NCI-H1930 (cell line): ENCODE measurements at regions not wholly inside any gene's neighbourhood (a gene's known extent, or its start where the extent isn't known, plus 50 kb on each side); places are given as distances from the start of the nearest gene placed in this dataset.

Experiments used
- DNase-seq, 2 experiments: peaks; one replicate each; lab custom pipeline; 2025; lab: John Stamatoyannopoulos, UW

GRCh38 chr16:51665436-51665998 is 514.4 kb upstream of the SALL1 start:
- DNase-seq = peak in 1 of 2 experiments; percentile 10

GRCh38 chr16:51658531-51658930 is 507.5 kb upstream of the SALL1 start:
- no peak for DNase-seq

- DNase-seq = peak in 1 of 2 experiments; percentile 9
Measured at GRCh38 chr16:51657848-51658247, 506.8 kb upstream of the SALL1 start.

- DNase-seq = no peak
Measured at GRCh38 chr16:51655249-51655648, 504.2 kb upstream of the SALL1 start.

- DNase-seq = no peak
Measured at GRCh38 chr16:51651061-51651466, 500.0 kb upstream of the SALL1 start.

GRCh38 chr16:51649631-51650030 is 498.6 kb upstream of the SALL1 start:
- no peak for DNase-seq

- no peak for DNase-seq
Measured at GRCh38 chr16:51648526-51648925, 497.5 kb upstream of the SALL1 start.

- no peak for DNase-seq
Measured at GRCh38 chr16:51641191-51641765, 490.2 kb upstream of the SALL1 start.

GRCh38 chr16:51640196-51640595 is 489.1 kb upstream of the SALL1 start:
- DNase-seq = no peak

GRCh38 chr16:51638339-51639135 is 487.5 kb upstream of the SALL1 start:
- DNase-seq = no peak

GRCh38 chr16:51637770-51638094 is 486.7 kb upstream of the SALL1 start:
- no peak for DNase-seq

- no peak for DNase-seq
Measured at GRCh38 chr16:51636920-51637769, 486.1 kb upstream of the SALL1 start.

GRCh38 chr16:51635181-51635580 is 484.1 kb upstream of the SALL1 start:
- no peak for DNase-seq

- no peak for DNase-seq
Measured at GRCh38 chr16:51630076-51630475, 479.0 kb upstream of the SALL1 start.

GRCh38 chr16:51629576-51629975 is 478.5 kb upstream of the SALL1 start:
- DNase-seq = no peak

- no peak for DNase-seq
Measured at GRCh38 chr16:51624080-51624775, 473.2 kb upstream of the SALL1 start.

GRCh38 chr16:51621610-51622009 is 470.5 kb upstream of the SALL1 start:
- no peak for DNase-seq

- DNase-seq = no peak
Measured at GRCh38 chr16:51615141-51615540, 464.1 kb upstream of the SALL1 start.

- DNase-seq = no peak
Measured at GRCh38 chr16:51607201-51607651, 456.2 kb upstream of the SALL1 start.

- DNase-seq = no peak
Measured at GRCh38 chr16:51596247-51596646, 445.2 kb upstream of the SALL1 start.

- no peak for DNase-seq
Measured at GRCh38 chr16:51592535-51593300, 441.6 kb upstream of the SALL1 start.
